ENCODE measurements at regions not wholly inside any gene's neighbourhood (a gene's known extent, or its start where the extent isn't known, plus 50 kb on each side); places are given as distances from the start of the nearest gene placed in this dataset.

DNA sequence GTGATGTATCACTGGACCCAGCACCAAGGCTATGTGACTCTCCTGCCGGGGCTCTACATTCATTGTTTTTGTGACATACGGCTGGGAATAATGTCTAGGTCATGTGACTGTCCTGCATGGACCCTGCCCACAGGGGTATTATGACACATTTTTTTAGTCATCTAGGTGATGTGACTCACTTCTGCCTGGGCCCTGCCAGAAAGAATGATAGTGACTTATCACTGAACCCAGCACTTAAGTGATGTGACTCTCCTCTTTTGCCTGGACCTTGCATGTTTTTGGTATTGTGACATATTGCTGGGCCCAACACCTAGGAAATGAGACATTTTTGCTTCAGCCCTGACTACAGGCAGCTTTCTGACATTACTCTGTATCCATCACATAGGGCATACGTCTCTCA lies 51.1 kb upstream of the ZNF107 start:
- H3K36me3 ChIP-seq (ENCODE audit: control insufficient read depth, low read depth, low read length): no peaks in the 10 kb centered on the region
- H3K9ac ChIP-seq (ENCODE audit: low read length): no peak overlapping the region
- peaks cover 89% of the 10 kb centered on the region for H3K9me3 ChIP-seq (ENCODE audit: control insufficient read depth, low read depth, low read length)
- no peaks in the 10 kb centered on the region for H3K4me1 ChIP-seq (ENCODE audit: control insufficient read depth, low read depth, low read length)
- no peak overlapping the region for H3K4me3 ChIP-seq (ENCODE audit: low read length)
- no peaks in the 10 kb centered on the region for H3K27me3 ChIP-seq (ENCODE audit: control insufficient read depth, insufficient read depth, low read length)
- H3K27ac ChIP-seq (ENCODE audit: low read length): no peak overlapping the region

- Histone ChIP-seq H3K4me3 (ENCODE audit: low read length) (no peak overlapping the region), H3K36me3 (ENCODE audit: control insufficient read depth, low read depth, low read length) (no peaks in the 10 kb centered on the region), H3K9me3 (ENCODE audit: control insufficient read depth, low read depth, low read length) (peaks cover 88% of the 10 kb centered on the region), H3K9ac (ENCODE audit: low read length) (no peak overlapping the region), H3K27ac (ENCODE audit: low read length) (no peak overlapping the region), H3K27me3 (ENCODE audit: control insufficient read depth, insufficient read depth, low read length) (no peaks in the 10 kb centered on the region), H3K4me1 (ENCODE audit: control insufficient read depth, low read depth, low read length) (no peaks in the 10 kb centered on the region)
Measured at GRCh38 chr7:64613653-64614052, 50.8 kb upstream of the ZNF680 start.

Measured in iPS-18a (cell line).